ENCODE measurements at regions not wholly inside any gene's neighbourhood (a gene's known extent, or its start where the extent isn't known, plus 50 kb on each side); places are given as distances from the start of the nearest gene placed in this dataset.

DNA sequence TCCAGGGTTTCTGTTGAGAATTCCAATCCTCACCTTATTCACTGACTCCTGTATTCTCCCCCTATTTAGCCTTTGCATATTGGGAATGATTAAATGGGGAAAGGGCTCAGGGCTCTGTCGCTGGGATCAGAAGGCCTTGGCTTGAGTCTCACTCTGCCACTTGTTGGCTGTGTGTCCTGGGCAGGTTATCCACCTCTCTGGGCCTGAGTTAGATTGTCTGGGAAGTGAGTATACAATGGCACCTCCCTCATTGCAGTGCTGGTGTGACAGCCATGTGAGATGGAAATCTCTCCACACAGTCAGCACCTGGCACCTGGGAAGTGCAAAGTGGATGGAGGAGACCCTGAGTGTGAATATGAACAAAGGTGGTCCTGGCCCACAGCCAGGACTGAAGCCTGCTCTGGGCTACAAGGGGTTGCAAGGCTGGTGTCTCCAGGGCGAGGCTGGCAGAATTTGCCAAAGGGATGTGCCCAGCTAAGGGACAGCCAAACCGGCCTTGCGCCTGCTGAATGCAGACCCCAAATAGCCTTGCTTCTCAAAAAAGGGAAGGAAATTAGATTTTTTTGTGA lies 200.0 kb upstream of the PMEPA1 start:
- TF ChIP-seq POLR2A (IDR thresholded peaks at IDR 0.05), result no peak
- TF ChIP-seq, protein P1, sequence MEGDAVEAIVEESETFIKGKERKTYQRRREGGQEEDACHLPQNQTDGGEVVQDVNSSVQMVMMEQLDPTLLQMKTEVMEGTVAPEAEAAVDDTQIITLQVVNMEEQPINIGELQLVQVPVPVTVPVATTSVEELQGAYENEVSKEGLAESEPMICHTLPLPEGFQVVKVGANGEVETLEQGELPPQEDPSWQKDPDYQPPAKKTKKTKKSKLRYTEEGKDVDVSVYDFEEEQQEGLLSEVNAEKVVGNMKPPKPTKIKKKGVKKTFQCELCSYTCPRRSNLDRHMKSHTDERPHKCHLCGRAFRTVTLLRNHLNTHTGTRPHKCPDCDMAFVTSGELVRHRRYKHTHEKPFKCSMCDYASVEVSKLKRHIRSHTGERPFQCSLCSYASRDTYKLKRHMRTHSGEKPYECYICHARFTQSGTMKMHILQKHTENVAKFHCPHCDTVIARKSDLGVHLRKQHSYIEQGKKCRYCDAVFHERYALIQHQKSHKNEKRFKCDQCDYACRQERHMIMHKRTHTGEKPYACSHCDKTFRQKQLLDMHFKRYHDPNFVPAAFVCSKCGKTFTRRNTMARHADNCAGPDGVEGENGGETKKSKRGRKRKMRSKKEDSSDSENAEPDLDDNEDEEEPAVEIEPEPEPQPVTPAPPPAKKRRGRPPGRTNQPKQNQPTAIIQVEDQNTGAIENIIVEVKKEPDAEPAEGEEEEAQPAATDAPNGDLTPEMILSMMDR (IDR thresholded peaks at IDR 0.05), result no peak
- TF ChIP-seq POLR2AphosphoS5 (IDR thresholded peaks at IDR 0.05), result no peak
- intact Hi-C loops (cut with DNase I; ENCODE audit: low total_unique reads), result no loop called here
- Histone ChIP-seq H3K4me1 (no peaks in the 10 kb centered on the region), H3K4me3 (no peak overlapping the region), H3K9me3 (no peaks in the 10 kb centered on the region), H3K27ac (no peak overlapping the region), H3K36me3 (no peaks in the 10 kb centered on the region), H3K27me3 (no peaks in the 10 kb centered on the region)
- DNase-seq (ENCODE audit: low spot score in 2 of 2), result peak in 1 of 2 donors; percentile 33

DNA sequence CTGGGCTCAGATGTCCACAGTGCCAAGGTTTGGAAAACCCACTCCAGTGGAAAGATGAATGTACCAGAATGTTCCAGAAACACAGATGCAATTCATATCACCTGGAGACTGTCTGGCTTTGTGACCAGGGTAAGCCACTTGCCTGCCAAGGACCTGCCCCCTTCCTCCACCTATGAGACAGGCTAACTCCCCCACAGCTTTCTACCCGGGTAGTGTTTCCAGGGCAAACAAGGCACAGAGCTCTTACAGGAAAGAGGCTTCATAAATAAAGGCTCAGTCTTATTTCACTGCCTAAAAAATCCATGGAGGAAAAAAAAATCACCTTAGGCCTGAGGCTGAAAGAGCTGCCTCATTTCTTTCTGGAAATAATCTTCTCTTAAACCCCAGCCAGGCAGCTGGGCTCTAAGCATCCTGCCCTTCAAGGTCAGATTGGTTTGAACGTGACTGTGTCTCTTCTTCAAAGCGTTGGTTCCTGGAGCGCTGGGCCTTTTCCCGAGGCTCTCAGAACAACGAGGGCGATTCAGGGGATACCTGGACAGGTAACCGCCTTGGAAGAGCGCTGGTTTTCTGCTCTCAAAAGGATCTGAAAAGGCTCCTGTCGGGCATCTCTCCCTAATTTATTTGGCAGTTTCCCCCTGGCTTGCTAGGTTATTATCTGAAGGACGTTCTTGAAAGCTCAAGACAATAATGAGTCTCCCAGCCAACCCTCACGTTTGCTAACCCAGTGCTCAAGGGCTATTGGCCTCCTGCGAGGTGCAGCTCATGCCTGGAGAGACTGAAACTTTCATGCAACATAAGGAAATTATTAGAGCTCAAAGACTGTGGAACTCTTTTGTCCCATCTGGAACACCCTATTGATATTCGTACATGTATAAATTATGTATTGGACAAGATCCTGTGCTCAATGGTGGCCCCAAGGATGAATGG lies 199.2 kb upstream of the PMEPA1 start:
- Histone ChIP-seq H3K4me3 (no peak overlapping the region), H3K36me3 (no peaks in the 10 kb centered on the region), H3K27me3 (no peaks in the 10 kb centered on the region), H3K27ac (peak overlapping the region in 1 of 2 donors; percentile 34), H3K9me3 (no peaks in the 10 kb centered on the region), H3K4me1 (no peaks in the 10 kb centered on the region)
- TF ChIP-seq POLR2AphosphoS5 (IDR thresholded peaks at IDR 0.05) (no peak), POLR2A (IDR thresholded peaks at IDR 0.05) (no peak)
- TF ChIP-seq, protein P1 (IDR thresholded peaks at IDR 0.05), result no peak
- intact Hi-C loops (cut with DNase I; ENCODE audit: low total_unique reads), result no loop called here
- peak in 1 of 2 donors; percentile 32 for DNase-seq (ENCODE audit: low spot score in 2 of 2)

DNA sequence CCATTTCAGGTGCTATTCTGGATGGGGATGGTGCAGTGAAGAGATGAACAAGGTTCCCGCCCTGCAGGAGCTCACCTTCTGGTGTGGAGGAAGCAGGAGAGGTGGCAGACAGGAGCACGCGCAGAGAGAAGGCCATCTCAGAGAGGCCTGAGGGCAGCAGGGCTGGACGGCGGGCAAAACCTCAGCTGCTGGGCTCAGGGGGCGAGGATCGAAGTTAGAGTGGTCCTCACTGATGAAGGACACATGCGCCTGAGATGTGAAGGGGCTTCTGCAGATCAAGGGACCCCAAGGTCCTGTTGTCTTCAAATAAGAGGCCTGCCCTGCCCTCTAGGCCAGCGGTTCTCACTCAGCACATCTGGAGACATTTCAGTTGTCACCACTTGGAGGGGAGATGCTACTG lies 198.4 kb upstream of the PMEPA1 start:
- no peak for DNase-seq (ENCODE audit: low spot score in 2 of 2)
- Histone ChIP-seq H3K27me3 (no peaks in the 10 kb centered on the region), H3K4me1 (no peaks in the 10 kb centered on the region), H3K4me3 (no peak overlapping the region), H3K36me3 (no peaks in the 10 kb centered on the region), H3K9me3 (no peaks in the 10 kb centered on the region), H3K27ac (no peak overlapping the region)
- TF ChIP-seq POLR2A (IDR thresholded peaks at IDR 0.05), result no peak
- TF ChIP-seq, protein P1 (IDR thresholded peaks at IDR 0.05), result no peak
- no peak for TF ChIP-seq POLR2AphosphoS5 (IDR thresholded peaks at IDR 0.05)
- intact Hi-C loops (cut with DNase I; ENCODE audit: low total_unique reads), result no loop called here

- TF ChIP-seq, protein P1 (IDR thresholded peaks at IDR 0.05), result no peak
- TF ChIP-seq POLR2A (IDR thresholded peaks at IDR 0.05), result no peak
- TF ChIP-seq POLR2AphosphoS5 (IDR thresholded peaks at IDR 0.05), result no peak
- Histone ChIP-seq H3K27me3 (no peaks in the 10 kb centered on the region), H3K4me1 (no peaks in the 10 kb centered on the region), H3K36me3 (no peaks in the 10 kb centered on the region), H3K9me3 (no peaks in the 10 kb centered on the region), H3K27ac (no peak overlapping the region), H3K4me3 (no peak overlapping the region)
- intact Hi-C loops (cut with DNase I; ENCODE audit: low total_unique reads), result no loop called here
- DNase-seq (ENCODE audit: low spot score in 2 of 2), result no peak
Observed at GRCh38 chr20:57907131-57908000, 197.6 kb upstream of the PMEPA1 start.

Data from breast epithelium (tissue), 4 donors.